ENCODE measurements at regions not wholly inside any gene's neighbourhood (a gene's known extent, or its start where the extent isn't known, plus 50 kb on each side); places are given as distances from the start of the nearest gene placed in this dataset.

GRCh38 chr1:168911370-168911769 is 182.4 kb upstream of the DPT start:
- TF ChIP-seq YY1 (IDR thresholded peaks at IDR 0.05; ENCODE audit: insufficient read depth, insufficient read length) (no peak), SUZ12 (IDR thresholded peaks at IDR 0.05; ENCODE audit: extremely low read depth, insufficient read depth, insufficient read length) (no peak), ZNF274 (IDR thresholded peaks at IDR 0.05; ENCODE audit: low read depth, low read length) (no peak)
